ENCODE measurements at regions not wholly inside any gene's neighbourhood (a gene's known extent, or its start where the extent isn't known, plus 50 kb on each side); places are given as distances from the start of the nearest gene placed in this dataset.

- intact Hi-C loops (cut with DNase I; ENCODE audit: low total_unique reads) = no loop called here
- 6 to 16% (median 8%) methylated on average over 12 of the region's 12 CpGs for WGBS, 5 donors
- H3K27me3 ChIP-seq (replicated peaks in 1 of 7) = peaks cover 4 to 100% (median 85%) of the 10 kb centered on the region in 7 donors
- TF ChIP-seq POLR2AphosphoS5 (IDR thresholded peaks at IDR 0.05) (no peak), CTCF (IDR thresholded peaks at IDR 0.05 in 8 of 11, conservative IDR thresholded peaks at IDR 0.05 in 3 of 11) (no peak)
- no peak overlapping the region for H3K4me3 ChIP-seq
- peaks cover 0 to 11% (median 0%) of the 10 kb centered on the region in 8 donors for H3K9me3 ChIP-seq
- no peak for DNase-seq
- no peaks in the 10 kb centered on the region for H3K4me1 ChIP-seq
- H3K36me3 ChIP-seq = no peaks in the 10 kb centered on the region
- no peak overlapping the region for H3K27ac ChIP-seq
Measured at GRCh38 chr6:28807682-28808280, 116.0 kb downstream of the TRIM27 start.

- peaks cover 4 to 100% (median 87%) of the 10 kb centered on the region in 7 donors for H3K27me3 ChIP-seq (replicated peaks in 1 of 7)
- no peak overlapping the region for H3K27ac ChIP-seq
- TF ChIP-seq POLR2A (IDR thresholded peaks at IDR 0.05) = no peak
- TF ChIP-seq POLR2AphosphoS5 (IDR thresholded peaks at IDR 0.05) = no peak
- no peak for TF ChIP-seq CTCF (IDR thresholded peaks at IDR 0.05 in 8 of 11, conservative IDR thresholded peaks at IDR 0.05 in 3 of 11)
- H3K9me3 ChIP-seq = peaks cover 0 to 17% (median 0%) of the 10 kb centered on the region in 8 donors
- H3K4me3 ChIP-seq = no peak overlapping the region
- no peak for DNase-seq
- 14 to 33% (median 20%) methylated on average over 13 of the region's 13 CpGs for WGBS, 5 donors
- no peaks in the 10 kb centered on the region for H3K36me3 ChIP-seq
- intact Hi-C loops (cut with DNase I; ENCODE audit: low total_unique reads) = no loop called here
- no peaks in the 10 kb centered on the region for H3K4me1 ChIP-seq
Measured at GRCh38 chr6:28808383-28808782, 115.4 kb downstream of the TRIM27 start.

- Histone ChIP-seq H3K4me3 (no peak overlapping the region), H3K27me3 (replicated peaks in 1 of 7) (peaks cover 4 to 100% (median 87%) of the 10 kb centered on the region in 7 donors), H3K36me3 (no peaks in the 10 kb centered on the region), H3K27ac (no peak overlapping the region), H3K4me1 (peaks cover 0 to 6% (median 4%) of the 10 kb centered on the region in 6 donors), H3K9me3 (peaks cover 0 to 19% (median 0%) of the 10 kb centered on the region in 8 donors)
- WGBS, 5 donors = 6 to 8% (median 7%) methylated on average over 32 to 33 of the region's 33 CpGs
- no peak for DNase-seq
- intact Hi-C loops (cut with DNase I; ENCODE audit: low total_unique reads) = no loop called here
- no peak for TF ChIP-seq CTCF (IDR thresholded peaks at IDR 0.05 in 8 of 11, conservative IDR thresholded peaks at IDR 0.05 in 3 of 11)
- TF ChIP-seq POLR2A (IDR thresholded peaks at IDR 0.05) = no peak
- TF ChIP-seq POLR2AphosphoS5 (IDR thresholded peaks at IDR 0.05) = no peak
Measured at GRCh38 chr6:28809947-28810658, 113.7 kb downstream of the TRIM27 start.

GRCh38 chr6:28810659-28811053, 113.1 kb downstream of the TRIM27 start:
- H3K27me3 ChIP-seq (replicated peaks in 1 of 7) = peaks cover 4 to 100% (median 90%) of the 10 kb centered on the region in 7 donors
- peaks cover 0 to 6% (median 4%) of the 10 kb centered on the region in 6 donors for H3K4me1 ChIP-seq
- no peak overlapping the region for H3K4me3 ChIP-seq
- DNase-seq = no peak
- H3K9me3 ChIP-seq = peaks cover 0 to 19% (median 0%) of the 10 kb centered on the region in 8 donors
- TF ChIP-seq CTCF (IDR thresholded peaks at IDR 0.05 in 8 of 11, conservative IDR thresholded peaks at IDR 0.05 in 3 of 11) (no peak), POLR2AphosphoS5 (IDR thresholded peaks at IDR 0.05) (no peak), POLR2A (IDR thresholded peaks at IDR 0.05) (no peak)
- H3K36me3 ChIP-seq = no peaks in the 10 kb centered on the region
- no peak overlapping the region for H3K27ac ChIP-seq
- 5 to 11% (median 7%) methylated on average over 14 of the region's 14 CpGs for WGBS, 5 donors
- intact Hi-C loops (cut with DNase I; ENCODE audit: low total_unique reads) = no loop called here
